LNCaP clone FGC (cell line): ENCODE measurements at regions not wholly inside any gene's neighbourhood (a gene's known extent, or its start where the extent isn't known, plus 50 kb on each side); places are given as distances from the start of the nearest gene placed in this dataset.

Experiments used
- DNase-seq: peaks from one replicate; pipeline ENCODE4 v3.0.0-alpha.2; 2011; ENCODE audit warnings: low read depth
- H3K4me3 ChIP-seq: 2 replicates; pipeline ENCODE4 v1.5.1; 2011; ENCODE audit warnings: mild to moderate bottlenecking, low read depth, low read length, control low read depth
- TF ChIP-seq, protein P1 (sequence below): IDR thresholded peaks from 2 replicates; pipeline ENCODE4 v1.5.1; 2012; ENCODE audit warnings: mild to moderate bottlenecking; ENCODE audit not compliant: control insufficient read depth, insufficient read depth; ENCODE audit errors: extremely low read depth

DNA sequence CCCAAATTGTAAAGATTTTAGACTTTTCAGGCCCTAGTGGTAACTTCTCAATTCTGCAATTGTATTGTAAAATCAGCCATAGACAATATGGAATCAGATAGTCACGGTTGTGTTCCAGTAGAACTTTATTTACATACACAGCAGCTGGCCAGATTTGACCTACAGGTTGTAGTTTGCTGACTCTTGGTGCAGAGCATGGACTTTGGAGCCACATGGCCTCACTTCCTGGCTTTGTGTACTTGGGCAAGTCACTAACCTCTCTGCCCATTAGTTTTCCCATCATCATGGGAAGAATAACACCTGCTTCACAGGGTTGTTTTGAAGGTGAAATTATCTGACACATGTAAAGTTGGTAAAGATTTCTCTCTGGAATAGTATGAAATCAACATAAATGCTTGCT, 147.6 kb downstream of the TMEM200C start:
- no peak overlapping the region for H3K4me3 ChIP-seq
- DNase-seq: no peak
- TF ChIP-seq, protein P1, sequence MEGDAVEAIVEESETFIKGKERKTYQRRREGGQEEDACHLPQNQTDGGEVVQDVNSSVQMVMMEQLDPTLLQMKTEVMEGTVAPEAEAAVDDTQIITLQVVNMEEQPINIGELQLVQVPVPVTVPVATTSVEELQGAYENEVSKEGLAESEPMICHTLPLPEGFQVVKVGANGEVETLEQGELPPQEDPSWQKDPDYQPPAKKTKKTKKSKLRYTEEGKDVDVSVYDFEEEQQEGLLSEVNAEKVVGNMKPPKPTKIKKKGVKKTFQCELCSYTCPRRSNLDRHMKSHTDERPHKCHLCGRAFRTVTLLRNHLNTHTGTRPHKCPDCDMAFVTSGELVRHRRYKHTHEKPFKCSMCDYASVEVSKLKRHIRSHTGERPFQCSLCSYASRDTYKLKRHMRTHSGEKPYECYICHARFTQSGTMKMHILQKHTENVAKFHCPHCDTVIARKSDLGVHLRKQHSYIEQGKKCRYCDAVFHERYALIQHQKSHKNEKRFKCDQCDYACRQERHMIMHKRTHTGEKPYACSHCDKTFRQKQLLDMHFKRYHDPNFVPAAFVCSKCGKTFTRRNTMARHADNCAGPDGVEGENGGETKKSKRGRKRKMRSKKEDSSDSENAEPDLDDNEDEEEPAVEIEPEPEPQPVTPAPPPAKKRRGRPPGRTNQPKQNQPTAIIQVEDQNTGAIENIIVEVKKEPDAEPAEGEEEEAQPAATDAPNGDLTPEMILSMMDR: no peak

DNA sequence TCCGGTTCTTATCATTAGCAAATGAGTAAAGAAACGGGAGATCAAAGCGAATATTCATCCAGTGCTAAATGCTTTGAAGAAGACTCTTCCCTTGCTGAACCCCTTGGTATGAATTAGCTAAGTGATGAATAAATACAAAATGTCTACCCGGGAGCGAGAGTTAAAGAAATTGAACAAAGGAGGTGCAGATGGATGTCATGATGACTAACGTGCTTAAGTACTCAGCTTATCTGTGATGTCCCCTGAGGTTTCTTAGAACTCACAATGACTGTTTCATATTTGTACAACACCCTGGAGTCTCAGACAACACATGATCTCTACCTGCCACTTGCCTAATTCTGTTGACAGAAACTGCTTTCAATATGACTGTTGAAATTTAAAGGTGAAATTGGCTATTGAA, 148.5 kb downstream of the TMEM200C start:
- H3K4me3 ChIP-seq: no peak overlapping the region
- DNase-seq: no peak
- TF ChIP-seq, protein P1: no peak

DNA sequence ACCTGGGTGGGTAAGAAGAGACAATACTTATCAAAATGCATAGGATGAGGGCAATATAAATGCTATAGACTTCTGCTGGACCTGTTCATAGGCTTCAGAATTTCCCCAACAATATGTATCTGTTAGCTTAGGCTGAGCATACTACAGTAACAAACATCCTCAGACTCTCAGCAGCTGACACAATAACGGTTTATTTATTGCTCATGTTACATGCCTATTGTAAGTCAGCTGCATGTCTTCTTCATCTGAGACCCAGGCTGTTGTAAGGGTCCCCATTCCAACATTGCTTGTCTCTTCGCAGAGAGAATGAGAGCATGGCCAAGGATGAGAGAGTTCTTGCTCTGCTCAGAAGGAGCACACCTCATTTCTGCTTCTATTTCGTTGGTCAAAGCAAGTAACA, 150.7 kb downstream of the TMEM200C start:
- no peak for DNase-seq
- TF ChIP-seq, protein P1: no peak
- no peak overlapping the region for H3K4me3 ChIP-seq

DNA sequence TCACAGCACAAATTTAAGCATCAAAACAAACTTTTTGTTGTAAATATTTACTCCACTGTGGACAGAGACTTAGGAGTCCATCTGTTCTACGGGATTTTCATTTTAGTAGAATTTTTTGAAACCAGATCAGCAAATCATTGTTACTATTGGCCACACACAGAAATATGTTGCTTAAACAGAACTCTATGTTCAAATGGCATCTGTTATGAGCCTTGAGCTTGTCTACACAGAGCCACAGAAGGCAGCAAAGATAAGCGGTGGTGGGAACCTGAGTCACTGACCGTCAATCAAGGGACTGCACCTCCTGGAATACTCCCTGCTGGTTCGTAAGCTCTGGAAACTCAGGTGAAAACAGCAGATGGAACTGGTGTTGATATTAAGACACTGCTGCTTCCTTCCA, 156.8 kb downstream of the TMEM200C start:
- no peak for DNase-seq
- TF ChIP-seq, protein P1: no peak
- no peak overlapping the region for H3K4me3 ChIP-seq

DNA sequence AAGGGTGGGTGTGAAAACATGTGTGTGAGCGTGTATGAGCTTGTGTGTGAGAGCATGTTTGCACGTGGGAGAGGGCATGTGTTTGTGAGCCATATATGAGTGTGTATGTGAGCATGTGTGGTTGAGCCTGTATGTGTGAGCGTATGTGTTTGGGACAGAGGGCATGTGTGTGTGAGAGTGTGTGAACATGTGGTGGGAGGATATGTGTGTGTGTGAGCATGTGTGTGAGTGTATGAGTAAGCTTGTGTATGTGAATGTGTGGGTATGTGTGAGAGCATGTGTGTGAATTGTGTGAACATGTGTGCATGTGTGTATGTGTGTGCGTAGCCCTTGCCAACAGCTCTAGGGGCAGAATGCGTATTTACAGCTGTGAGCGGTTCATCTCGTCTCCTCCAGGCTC, 163.0 kb downstream of the TMEM200C start:
- no peak overlapping the region for H3K4me3 ChIP-seq
- no peak for DNase-seq
- TF ChIP-seq, protein P1: no peak

DNA sequence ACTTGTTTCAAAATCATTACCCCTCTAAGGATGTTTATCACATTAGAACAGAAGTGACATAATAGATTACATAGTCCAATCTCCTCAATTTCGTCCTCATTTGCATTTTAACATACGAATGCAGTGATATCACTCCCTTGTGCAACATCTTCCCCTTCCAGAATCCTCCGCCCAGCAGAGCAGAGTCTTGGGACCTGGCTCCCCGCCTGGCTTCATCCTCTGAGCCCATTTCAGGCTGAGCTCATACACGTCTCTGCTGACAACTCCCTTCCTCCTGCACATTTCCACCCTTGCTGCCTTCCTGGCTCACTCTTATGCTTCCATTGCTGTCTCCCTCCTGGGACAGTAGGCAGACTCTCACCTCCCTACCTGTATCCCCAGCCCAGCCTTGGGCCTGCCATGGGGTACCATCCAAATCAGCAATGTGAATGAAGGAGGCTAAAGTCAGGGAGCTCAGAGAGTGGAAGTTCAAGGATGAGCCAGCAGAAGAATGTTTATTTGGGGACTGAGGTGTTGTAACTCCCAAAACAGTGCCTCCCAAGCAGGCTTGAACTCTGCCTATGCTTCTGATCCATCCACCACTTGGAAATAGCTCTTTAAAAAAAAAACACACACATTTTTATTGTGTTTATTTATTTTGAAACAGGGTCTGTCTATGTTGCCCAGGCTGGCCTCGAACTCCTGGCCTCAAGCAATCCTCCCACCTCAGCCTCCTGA, 165.2 kb downstream of the TMEM200C start:
- no peak for DNase-seq
- H3K4me3 ChIP-seq: no peak overlapping the region
- TF ChIP-seq, protein P1: no peak

DNA sequence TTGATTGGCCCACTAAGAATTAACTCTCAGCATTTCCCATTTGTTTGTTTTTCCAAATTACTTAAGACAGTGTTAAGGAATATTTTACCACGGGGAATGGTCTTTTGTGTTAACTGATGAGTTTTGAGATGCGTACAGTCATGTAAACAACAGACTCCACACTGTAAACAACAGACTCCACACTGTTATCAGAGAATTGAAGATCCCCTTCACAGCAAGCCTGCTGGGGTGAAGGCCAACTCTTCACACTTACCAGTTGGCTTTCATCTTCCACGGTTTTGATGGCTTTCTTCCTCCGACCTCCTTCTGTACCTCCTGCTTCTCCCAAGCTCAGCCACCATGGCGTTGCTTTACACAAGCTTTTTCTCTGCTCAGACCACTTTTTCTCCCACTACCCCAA, 166.8 kb downstream of the TMEM200C start:
- TF ChIP-seq, protein P1: no peak
- no peak overlapping the region for H3K4me3 ChIP-seq
- no peak for DNase-seq
